NCI-H2171 treated with DMSO at 0.1 percent for 48 hours (cell line): ENCODE measurements at regions not wholly inside any gene's neighbourhood (a gene's known extent, or its start where the extent isn't known, plus 50 kb on each side); places are given as distances from the start of the nearest gene placed in this dataset.
"Not testable (repeated sequence)": the region's sequence is repeated elsewhere in the genome, so short reads cannot be mapped to it uniquely, and the experiment has no call there.

Source experiments
- DNase-seq: peaks from one replicate; lab custom pipeline; 2025; lab: John Stamatoyannopoulos, UW

DNA sequence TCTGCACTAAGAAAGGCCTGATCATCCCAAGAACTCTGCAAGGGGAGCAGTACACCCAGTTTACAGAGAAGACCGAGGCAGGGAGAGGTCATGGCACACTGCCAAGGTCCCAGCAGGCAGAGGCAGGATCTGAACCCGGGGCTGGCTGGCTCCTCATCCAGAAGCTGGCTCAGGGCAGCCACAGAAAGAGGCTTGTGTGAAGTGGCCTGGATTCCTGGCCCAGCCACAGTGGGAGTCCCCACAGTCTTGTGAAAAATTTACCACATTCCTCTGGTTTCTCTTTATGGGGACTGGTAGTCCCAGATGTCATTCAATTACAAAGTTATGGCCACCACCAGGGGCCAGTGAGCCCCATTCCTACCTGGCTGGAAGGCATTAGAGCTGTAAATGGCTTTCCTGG, 440.5 kb downstream of the MIAT start:
- DNase-seq: no peak

- no peak for DNase-seq
Measured at GRCh38 chr22:27099946-27100722, 442.7 kb downstream of the MIAT start.

GRCh38 chr22:27100789-27101188, 443.4 kb downstream of the MIAT start:
- peak; percentile 91 for DNase-seq

- DNase-seq: no peak
Measured at GRCh38 chr22:27101288-27101687, 443.9 kb downstream of the MIAT start.

GRCh38 chr22:27104449-27104848, 447.1 kb downstream of the MIAT start:
- DNase-seq: no peak

GRCh38 chr22:27105142-27106025, 448.0 kb downstream of the MIAT start:
- no peak for DNase-seq

DNA sequence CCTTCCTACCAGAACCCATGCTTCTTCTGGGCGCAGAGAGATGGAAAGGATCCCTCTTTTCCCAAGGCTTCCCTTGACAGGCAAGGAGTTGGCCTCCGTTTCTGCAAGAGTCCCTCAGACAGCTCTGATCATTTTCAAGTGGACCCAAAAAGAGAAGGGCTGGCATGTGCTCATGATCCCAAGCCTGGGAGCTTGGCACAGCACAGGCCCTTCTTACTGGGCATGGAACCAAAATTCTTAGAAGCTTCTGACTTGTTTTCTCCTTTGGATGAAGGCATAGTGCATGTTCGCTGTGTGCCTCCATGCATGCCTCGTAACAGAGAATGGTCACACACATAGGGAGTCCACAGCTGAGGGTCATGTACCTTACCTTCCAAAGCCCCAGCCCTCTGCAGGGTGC, 449.6 kb downstream of the MIAT start:
- DNase-seq: no peak

DNA sequence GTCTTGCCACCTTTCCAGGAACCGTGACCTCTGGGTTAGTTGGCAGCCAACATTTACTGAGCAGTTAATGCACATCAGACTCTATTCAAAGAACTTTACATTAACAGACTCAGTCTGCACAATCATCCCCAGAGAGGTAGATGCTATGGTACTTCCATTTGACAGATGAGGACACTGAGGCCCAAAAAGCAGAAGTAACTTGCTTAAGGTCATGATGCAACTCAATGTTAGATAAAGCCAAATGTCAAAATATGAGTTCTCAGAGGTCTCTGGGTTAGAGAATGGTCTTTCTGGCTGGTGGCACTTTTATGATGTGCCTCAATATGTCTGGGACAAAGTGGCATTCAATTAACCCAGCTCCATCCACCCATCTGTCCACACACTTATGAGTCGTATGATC, 450.0 kb downstream of the MIAT start:
- no peak for DNase-seq

GRCh38 chr22:27107824-27108223, 450.4 kb downstream of the MIAT start:
- DNase-seq: peak; percentile 99

GRCh38 chr22:27108425-27109114, 451.2 kb downstream of the MIAT start:
- DNase-seq: peak; percentile 87

GRCh38 chr22:27109406-27109805, 452.0 kb downstream of the MIAT start:
- DNase-seq: not testable (repeated sequence)

GRCh38 chr22:27110665-27111451, 453.5 kb downstream of the MIAT start:
- peak; percentile 80 for DNase-seq

DNA sequence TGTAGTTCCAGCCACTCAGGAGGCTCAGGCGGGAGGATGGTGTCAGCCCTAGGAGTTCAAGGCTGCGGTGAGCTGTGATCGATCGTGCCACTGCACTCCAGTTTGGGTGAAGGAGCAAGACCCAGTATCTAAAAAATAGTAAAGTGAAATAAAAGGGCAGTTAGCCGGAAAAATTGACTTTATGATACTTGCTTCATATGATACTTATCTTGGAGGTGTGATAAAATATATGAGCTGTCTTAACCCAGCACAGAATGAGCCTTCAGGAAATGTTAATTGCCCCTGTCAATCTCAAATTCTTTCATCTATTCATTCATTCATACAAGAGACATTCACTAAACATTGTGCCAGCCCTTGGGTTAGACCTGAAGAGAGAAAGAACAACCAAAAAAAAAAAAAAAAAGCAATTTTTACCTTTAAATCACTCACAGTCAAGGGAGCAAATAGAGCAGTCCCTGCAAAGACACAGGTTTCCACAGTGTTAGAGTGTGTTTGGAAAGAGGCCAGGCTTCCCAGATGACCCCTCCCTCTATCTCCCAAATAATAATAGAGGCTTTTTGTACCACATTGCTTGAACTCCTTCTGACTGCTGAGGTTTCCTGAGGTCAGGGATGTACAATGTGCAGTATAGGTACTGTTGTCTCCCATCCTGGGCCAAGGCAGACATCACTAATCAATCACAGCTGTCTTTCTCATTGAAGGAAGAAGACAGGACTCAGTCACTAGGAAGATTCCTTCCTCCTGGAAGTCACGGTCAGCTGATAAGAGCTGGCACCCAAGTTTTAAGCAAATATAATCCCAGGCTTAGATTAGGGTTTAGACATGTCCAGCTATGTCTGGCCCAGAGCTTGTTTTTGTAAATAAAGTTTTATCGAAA, 454.6 kb downstream of the MIAT start:
- DNase-seq: peak; percentile 30

GRCh38 chr22:27113211-27113635, 455.8 kb downstream of the MIAT start:
- no peak for DNase-seq

DNA sequence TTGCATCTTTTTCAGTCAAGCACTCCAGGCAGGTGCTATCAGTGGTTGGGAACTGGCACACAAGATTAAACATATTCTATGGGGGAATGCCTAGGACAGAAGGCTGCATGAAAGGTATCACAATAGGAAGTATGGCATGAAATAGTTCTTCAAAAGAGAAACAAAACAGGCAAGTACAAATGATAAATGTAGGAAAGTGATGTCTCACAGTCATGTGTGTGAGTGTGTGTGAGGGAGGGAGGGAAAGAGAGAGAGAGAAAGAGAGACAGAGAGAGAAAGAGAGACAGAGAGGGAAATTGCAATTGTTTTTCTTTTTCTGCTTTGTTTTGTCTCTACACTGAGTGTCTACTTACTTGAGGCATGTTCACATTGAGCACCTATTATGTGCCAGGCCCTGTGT, 456.3 kb downstream of the MIAT start:
- DNase-seq: no peak

DNA sequence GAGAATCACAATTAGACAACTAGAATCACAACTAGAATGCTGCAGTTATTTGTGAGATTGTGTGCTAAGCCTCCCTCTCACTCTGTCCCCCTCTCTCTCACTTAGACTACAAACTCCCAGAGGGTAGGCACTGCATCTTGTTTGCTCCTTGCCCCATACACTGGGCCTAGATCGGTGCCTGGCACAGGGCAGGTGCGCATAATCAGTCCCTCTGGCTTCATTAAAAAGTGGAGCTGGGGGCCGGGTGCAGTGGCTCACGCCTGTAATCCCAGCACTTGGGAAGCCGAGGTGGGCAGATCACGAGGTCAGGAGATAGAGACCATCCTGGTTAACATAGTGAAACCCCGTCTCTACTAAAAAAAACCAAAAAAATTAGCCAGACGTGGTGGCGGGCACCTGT, 456.8 kb downstream of the MIAT start:
- DNase-seq: no peak

DNA sequence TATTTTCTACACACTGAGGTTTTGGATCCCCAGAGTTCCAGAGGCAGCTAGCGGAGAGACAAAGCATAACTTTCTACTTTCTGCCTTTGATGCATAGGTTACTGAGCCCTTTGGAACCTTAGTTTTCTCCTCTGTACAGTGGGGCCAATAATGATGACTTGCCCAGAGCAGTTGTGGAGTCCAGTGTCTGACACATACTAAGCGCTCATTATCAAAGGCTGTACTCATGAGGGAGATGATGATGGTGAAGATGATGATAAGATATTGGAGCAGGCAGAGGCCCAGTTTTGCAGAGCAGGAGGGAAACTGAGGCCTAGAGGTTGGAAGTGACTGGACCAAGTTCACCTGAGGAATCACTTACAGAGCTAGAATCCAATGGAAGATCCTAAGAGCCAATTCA, 458.0 kb downstream of the MIAT start:
- no peak for DNase-seq

DNA sequence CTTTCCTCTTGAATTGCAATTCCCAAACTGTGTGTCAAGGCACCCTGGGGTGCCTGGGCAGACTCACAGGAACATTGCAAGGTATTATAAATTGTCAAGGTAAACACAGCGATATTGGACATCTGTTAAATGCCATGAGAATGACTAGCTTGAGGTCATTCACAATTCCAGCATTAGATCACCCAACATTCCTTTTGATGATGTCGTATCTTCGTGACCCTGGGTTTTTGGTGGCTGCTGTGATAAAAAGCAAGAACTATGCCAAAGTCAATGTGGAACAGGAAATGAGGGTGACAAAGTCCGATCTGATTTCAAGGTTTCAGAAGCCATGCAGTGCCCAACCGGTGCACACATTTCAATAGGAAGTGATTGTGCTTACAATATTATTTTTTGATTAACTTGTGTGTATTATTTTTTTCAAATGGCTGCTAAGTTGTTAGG, 458.4 kb downstream of the MIAT start:
- DNase-seq: no peak

GRCh38 chr22:27116312-27117086, 459.1 kb downstream of the MIAT start:
- no peak for DNase-seq

DNA sequence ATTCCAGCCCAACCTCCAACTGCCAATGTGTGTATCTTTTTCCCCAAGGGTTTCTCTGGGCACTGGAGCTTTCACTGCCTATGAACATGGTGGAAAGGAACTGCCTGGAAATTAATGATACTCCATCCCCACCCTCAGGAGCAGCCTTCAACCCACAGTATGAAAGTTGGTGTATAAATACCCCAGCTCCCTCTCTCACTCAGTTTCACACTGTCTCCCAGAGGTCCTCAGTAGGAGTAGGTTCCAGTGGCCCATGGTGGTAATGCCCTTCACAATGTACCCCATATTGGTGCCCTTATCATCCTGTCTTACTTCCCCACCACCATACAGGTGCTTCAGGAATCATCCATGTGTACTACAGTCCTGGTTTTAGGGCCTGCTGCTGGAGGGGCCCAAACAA, 462.6 kb downstream of the MIAT start:
- no peak for DNase-seq
